Stimulated activated CD4-positive, alpha-beta T cell treated with anti-CD3 and anti-CD28 coated beads, Interleukin-2, amount 100 ng/mL, for 24 hours (primary cell): ENCODE measurements at regions not wholly inside any gene's neighbourhood (a gene's known extent, or its start where the extent isn't known, plus 50 kb on each side); places are given as distances from the start of the nearest gene placed in this dataset.
"Not testable (repeated sequence)": the region's sequence is repeated elsewhere in the genome, so short reads cannot be mapped to it uniquely, and the experiment has no call there.

Experiments
- DNase-seq, 2 donors: peaks; one replicate each; pipeline ENCODE4 v3.0.0-alpha.2; 2020

GRCh38 chr16:62406387-62406786 is 370.1 kb upstream of the CDH8 start:
- no peak for DNase-seq

DNA sequence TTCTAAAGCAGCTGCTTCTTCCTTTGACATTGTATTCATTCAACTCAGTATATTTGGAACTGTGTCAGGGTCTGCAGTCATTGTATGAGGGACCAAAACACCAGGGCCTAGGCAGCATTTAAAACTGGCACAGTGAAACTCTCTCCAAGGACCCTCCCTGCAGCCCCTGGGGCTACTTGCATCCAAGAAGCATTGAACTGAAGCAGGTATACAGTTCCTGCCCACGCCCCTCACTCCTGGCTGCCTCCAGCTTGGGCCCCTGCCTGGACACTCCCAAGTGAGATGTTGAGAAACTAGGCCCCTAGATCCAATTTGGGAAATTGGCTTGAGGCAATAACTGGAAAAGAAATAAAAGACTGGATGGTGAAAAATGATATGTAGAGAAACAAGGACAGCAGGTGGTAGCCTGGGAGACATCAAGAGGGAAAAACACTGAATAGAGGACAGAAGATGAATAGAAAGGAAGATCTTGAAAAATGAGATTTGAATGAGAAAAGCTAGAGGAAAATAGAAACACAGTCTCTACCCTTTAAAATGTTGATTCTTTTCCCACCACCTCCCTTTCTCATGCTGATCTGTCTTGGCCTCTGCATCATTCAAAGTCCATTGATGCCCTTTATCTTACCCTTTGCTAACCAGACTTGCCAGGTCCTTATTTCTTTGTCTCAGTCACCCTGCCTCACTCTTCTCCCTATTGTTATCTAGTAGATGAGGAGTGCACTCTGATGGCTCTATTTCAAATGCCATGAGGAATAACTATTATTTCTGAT is 368.8 kb upstream of the CDH8 start:
- DNase-seq = no peak

GRCh38 chr16:62392698-62393097 is 356.5 kb upstream of the CDH8 start:
- no peak for DNase-seq

DNA sequence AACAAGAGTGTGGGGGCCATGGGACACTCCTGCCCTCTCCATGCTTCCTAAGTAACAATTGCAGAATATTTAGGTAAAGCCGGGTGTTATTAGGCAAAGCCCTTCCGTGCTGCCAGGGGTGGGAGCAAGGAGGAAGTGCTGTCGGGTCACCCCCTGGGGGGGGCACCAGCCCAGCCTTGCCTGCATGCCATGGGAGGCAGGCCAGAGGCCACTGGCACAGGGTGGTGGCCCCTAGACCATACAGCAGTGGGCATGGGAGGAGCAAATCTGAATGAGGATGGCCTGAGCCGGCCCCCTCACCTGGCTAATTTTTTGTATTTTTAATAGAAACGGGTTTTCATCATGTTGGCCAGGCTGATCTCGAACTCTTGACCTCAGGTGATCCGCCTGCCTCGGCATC is 355.7 kb upstream of the CDH8 start:
- DNase-seq = no peak

DNA sequence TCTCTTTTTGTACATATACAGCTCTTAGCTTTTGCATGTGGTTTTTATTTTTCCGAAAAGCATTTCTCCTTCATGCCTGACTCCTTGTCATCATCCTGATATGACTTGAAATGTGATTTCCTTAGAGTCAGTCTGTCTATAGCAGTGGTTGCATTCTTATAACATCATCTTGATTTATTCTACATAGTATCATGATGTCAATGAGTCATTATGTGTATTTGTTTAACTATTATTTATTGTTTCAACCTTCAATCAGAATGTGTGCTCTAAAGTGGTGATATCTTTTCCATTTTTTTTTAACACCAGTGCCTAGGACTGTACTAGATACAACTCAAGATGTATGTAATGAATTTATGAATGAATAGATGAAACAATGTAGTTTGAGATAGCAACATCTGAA is 354.9 kb upstream of the CDH8 start:
- no peak for DNase-seq

- no peak for DNase-seq
Measured at GRCh38 chr16:62390214-62390613, 354.0 kb upstream of the CDH8 start.

DNA sequence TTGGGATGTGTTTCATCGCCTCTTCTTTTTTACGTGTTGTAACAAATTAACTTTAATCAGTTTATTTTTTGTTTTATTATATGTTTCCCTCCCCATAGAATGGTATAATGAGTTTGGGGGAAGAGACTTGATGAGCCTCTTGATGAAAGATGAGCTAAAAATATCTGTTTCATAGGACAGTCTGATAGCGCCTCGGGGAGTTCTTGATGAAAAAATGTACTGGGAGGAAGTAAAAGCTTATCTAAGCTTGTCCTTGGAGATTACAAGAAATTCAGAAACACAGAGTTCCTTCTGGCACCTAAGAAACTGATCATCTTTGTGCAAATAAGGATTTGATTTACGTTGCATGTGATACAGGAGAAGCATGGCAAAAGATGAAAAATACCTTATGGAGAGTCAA is 350.2 kb upstream of the CDH8 start:
- DNase-seq = no peak

DNA sequence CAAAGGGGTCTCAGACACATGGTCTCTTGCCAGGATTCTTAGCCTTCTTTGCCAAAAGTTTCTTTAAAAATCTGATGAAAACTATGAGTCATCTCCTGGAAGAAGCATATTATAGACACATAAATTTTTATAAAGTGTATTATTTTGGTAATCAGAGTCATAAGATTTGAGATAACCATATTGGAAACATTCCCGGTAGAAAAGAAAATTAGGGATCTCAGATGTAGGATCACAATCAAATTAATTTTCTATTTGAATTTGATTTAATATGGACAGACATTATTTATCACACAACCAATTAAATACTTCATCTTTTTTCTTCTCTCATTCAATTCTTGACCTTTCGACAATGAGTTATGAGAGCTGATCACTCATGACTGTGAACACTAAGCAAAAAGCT is 347.7 kb upstream of the CDH8 start:
- DNase-seq = no peak

DNA sequence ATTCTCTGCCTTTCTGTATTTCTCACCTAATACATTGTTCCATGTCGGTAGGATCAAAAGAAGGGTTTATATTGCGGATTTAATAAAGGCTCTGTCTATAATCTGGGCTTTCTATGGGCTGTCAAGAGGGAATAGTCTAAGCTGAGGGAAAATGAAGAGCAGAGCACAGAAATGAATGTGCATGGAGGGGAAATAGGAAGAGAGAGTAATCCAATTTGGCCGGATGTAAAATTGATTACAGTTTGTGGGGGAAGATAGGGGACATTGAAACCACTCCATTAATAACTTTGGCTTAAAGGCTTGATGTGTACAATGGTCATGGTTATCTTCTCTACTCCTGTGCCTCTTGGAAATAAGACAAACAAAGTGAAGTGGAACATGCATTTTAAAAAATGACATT is 334.2 kb upstream of the CDH8 start:
- DNase-seq = no peak

DNA sequence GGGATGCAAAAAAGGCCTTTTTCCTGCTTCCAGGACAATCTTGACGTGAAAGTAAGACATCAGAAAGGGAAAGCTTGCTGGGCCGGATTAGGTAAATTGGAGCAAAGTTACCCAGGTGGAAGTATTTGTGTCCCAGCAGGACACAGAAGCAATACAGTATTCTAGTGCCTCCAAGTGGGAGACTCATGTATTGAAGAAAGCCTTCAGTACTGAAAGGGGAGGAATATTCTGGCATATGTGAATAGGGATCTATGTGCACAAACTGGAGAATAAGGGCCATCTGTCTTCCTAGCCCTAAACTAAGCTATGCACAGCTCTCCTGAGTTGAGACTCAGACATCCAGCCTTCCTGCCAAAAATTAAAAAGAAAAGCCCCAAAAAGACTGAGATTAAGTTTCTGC is 327.3 kb upstream of the CDH8 start:
- no peak for DNase-seq

GRCh38 chr16:62353355-62353754 is 317.1 kb upstream of the CDH8 start:
- DNase-seq = no peak

DNA sequence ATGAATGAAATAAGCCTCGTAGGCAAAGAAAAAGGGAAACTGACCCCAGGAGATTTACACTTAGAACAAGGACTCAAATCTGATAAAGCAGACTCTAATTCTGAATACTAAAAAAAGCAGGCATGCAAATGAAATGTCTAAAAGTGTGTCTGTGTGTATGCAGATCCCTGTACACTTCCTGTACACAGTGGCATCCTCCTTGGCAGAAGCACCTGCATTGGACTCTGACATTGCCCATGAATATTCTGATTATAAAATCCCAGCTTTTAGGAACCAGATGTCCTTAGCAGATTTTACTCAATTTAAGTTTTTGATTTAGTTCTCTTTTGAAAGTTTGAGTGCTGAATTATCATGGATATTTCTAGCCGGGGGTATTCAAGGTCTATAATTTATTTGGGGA is 306.0 kb upstream of the CDH8 start:
- no peak for DNase-seq

DNA sequence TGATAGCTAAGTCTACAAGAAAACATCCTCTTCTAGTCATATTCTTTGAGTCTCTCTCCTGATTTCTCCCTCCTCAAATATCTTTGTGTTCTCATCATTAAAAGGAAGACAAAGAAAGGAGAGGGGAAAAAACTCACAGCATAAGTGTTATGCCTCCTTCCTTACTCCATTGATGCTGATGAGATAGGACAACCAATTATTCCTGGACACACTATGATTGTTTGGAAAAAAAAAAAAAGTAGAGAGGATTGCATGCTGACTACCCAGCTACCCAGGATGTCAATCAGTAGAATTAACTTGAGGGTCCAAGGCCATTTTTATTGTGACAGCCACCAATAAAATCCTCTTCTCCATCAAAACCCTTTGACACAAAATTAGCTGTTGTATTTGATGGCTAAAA is 299.1 kb upstream of the CDH8 start:
- DNase-seq = no peak

GRCh38 chr16:62321606-62322005 is 285.4 kb upstream of the CDH8 start:
- no peak for DNase-seq

DNA sequence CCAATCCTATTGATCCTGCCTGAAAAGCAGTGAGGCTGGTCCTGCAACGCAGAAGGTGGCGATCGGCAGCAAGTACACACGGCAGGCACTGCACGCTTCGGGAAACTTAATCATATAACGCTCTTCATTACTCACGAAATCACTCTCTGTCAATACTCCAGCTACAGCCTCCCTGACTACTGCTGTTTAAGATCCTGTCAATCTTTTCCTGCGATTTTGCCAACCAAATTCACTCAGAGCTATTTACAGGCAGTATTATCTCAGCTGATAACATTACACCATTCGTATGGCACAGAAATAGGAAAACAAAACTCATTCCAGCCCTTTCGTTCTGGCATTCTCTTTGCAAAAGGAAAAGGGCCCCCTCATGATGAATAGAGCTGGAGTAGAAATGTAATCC is 262.4 kb upstream of the CDH8 start:
- no peak for DNase-seq

GRCh38 chr16:62294213-62294972 is 258.2 kb upstream of the CDH8 start:
- DNase-seq = no peak

DNA sequence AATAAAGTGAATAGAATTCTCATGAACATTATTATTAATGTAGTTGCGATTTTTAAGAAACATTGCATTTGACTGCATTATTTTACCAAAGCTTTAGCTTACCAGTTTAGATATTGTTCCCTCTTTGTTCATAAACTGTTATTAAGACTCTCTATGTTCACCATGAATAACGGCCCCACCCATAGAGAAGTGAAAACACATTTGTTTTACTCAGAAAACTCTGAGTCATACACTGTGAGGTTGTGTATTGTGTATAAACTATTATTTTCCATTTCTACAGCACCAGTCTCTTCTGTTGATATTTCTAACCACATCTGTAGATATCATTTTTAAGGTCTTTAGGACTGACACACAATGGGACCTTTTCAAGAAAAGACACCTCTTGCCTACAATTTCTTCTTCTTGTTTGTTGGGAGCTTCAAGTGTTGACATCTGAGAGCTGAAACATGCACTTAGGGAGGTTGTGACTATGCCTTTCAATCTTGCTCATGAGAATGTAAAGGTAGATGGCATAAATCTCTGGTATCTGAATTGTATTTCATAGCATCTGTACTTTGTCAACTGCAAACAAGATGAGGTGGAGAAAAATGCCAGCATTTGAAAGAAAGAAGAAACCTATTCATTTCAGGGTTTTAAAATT is 252.9 kb upstream of the CDH8 start:
- DNase-seq = no peak

DNA sequence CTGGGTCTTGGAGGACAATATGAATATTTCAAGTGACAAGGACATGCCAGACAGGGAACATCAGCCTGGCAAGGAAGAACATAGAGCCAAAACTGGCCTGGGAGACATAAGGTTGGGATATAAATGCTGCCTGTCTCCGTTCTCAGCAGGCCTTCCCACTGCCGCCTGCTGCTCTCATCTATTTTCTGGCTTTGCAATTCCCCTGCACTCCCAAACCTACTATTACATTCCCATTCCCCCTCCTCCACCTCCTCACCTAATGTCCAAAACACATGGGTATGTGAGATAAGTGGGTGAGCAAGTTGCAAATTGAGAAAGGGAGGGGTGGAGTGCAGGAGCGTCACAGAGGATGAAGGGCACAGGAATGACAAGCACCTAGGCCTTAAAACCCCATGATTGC is 244.3 kb upstream of the CDH8 start:
- DNase-seq = no peak

GRCh38 chr16:62277942-62278341 is 241.7 kb upstream of the CDH8 start:
- DNase-seq = no peak

DNA sequence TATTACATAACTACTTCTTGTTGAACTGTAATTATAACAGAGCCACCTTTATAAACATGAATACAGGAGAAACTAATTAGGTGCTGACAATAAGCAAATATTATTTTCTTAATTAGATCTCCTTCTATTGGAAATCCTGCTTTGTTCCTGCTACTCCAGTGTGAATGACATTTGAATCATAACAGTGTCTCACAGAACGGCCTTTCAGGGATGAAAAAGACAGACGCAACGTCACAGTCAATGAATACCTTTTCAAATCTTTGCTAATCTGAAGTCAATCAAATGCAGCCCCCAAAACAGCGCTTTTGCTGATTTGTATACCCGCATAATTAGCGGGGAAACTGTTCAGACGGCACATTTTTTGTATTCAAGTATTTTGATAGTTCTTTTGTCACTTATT is 240.4 kb upstream of the CDH8 start:
- DNase-seq = no peak

GRCh38 chr16:62272035-62272434 is 235.8 kb upstream of the CDH8 start:
- DNase-seq = no peak

DNA sequence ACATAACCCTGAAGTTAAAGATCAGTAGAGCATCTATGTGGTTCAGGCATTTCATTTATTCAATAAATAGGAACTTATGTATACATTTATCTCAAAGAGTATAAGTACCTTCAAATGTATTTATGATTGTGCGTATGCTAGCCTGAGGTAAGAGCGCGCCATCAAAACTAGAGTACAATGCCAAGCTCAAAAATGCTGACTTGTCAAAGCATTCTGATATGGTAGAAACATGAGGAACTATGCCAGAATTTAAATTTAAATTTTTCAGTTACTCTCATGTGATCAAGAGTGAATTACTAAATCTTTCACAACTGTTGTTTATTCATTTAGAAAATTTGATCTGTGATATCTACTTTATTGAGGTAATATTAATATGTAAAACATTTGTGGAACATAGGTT is 225.5 kb upstream of the CDH8 start:
- no peak for DNase-seq

DNA sequence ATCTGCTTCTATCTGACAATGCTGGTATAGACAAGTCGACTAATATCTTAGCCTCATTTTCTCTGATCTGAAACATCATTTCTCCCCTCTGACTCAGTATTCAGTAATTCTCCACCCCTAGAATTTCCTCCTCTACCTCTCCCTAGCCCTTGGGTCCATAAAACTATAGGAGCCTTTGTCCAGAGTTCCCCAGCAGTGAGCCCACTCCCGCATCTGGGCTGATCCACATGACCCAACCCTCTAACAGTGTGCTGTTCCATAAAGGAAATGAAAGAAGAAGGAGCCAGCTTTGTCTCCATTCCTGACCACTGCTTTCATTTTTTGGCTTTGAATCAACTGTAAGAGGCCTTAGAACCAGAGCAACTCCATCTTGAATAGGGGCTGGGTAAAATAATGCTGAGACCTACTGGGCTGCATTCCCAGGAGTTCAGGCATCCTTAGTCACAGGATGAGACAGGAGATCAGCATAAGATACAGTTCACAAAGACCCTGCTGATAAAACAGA is 222.7 kb upstream of the CDH8 start:
- not testable (repeated sequence) for DNase-seq

GRCh38 chr16:62256406-62256805 is 220.2 kb upstream of the CDH8 start:
- no peak for DNase-seq
